GM18508 (cell line): ENCODE measurements at regions not wholly inside any gene's neighbourhood (a gene's known extent, or its start where the extent isn't known, plus 50 kb on each side); places are given as distances from the start of the nearest gene placed in this dataset.

ENCODE experiments used
- ATAC-seq: cut with Tn5 transposase; IDR thresholded peaks from one replicate; pipeline ENCODE4 v1.9.1; 2021; ENCODE audit warnings: moderate number of reproducible peaks; ENCODE audit not compliant: insufficient read depth, unreplicated experiment

DNA sequence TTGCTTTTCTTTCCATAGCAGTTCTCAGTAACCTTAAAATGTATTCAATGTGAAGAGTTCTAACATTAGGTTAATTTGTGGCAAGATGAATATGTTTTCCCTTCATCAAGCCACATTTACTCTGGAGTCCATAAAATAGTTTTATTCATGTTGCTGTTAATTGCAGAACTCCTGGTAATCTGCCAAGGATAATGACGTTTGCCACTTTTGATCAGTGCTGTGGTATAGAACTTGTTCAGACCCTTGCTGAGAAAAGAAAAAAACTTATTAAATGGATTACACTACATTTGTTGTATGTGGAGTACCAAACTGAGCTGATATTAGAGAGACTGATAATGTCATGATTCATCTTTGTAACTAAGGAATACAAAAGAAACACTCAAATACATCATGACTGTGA is 212.4 kb upstream of the DMAC1 start:
- ATAC-seq, result no peak

DNA sequence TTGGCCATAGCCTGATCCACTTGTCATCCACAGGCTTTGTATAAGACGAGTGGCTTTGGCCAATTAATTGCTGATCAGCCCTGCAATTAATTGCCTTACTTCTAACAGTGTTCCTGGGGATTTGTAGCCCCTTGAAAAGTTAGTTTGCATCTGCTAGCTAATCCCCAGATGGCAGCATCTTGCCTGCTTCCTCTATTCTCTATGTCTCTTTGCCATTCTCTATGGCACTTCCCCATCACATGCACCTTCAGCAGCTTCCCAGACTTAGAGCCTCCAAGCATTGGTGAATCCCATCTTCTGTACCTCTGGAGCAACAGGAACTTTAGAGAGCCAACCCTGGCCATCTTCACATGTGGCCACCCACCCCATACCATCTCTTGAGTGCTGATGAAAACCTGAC is 197.0 kb upstream of the DMAC1 start:
- ATAC-seq, result no peak

DNA sequence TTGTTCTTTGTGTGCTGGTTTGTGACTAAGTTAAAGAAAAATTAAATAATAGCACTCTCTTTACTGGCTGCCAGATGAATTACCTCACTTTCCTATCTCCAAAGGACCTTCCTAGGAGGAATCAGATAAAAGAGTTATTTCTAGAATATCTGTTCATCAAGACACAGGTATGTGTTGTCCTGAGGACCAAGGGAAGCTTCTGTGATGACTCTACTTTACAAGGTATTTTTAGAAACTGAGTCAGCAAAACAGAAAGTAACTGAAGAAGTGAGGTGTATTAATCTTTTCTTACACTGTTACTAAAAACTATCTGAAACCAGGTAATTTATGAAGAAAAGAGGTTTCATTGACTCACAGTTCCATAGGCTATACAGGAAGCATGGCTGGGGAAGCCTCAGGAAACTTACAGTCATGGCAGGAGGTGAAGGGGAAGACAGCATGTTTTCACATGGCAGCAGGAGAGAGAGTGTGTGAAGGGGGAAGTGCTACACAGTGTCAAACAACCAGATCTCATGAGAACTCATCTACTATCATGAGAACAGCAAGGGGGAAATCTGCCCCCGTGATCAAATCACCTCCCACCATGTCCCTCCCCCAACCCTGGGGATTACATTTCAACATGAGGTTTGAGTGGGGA is 189.2 kb upstream of the DMAC1 start:
- ATAC-seq, result no peak

DNA sequence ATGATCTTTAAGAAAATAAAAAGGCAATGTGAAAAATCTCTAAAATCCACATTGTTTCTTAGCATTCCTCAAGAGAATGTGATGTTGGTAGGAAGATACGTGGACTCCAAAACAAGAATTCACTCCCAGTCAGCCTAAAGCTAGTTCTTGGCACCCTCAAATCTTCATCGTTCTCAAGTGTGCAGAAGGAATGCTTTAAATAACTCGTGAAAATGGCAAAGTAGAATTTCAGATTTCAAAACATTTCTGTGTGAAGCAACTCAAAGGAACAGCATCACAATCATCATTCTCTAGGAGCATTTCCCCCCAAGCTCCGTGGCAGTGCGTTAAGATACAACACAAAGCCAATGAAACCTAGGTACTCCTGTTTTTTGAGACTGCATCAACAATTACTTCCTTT is 185.1 kb upstream of the DMAC1 start:
- ATAC-seq, result no peak

DNA sequence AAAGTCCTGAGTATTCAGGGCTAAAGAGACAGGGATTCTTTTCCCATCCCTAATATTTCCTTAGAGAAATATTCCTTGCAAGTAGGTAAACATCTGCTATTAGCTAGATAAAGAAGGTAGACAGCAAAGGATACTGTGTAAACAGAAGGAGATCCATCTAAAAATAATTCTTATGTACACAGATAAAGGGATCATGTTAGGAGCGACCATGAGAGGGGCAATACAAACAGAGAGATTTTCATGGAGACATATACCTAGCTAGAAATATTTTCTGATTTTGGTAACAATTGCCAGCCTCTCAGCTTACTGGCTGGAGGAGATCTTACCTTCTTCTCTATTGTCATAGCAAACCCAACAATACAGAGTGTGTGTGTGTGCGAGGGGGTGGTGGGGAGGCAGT is 184.6 kb upstream of the DMAC1 start:
- ATAC-seq, result no peak

DNA sequence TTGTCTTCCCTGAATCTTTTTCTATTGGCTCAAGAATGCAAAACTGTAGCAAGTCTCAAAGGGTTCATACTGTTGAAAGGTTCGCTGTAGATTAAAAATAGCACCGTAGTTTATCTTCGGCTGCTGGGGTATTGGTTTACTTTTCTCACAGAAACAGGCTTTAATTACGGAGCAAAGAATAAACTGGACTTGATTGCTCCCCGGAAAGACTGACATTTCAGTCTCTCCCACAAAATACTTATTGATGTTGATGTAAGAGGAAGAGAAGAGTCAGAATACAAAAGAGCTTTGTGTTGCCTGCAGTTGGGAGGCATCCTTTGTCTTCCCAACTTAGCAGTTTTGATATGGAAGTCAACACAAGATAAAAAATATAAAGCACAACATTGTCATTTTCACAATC is 183.9 kb upstream of the DMAC1 start:
- ATAC-seq, result no peak

DNA sequence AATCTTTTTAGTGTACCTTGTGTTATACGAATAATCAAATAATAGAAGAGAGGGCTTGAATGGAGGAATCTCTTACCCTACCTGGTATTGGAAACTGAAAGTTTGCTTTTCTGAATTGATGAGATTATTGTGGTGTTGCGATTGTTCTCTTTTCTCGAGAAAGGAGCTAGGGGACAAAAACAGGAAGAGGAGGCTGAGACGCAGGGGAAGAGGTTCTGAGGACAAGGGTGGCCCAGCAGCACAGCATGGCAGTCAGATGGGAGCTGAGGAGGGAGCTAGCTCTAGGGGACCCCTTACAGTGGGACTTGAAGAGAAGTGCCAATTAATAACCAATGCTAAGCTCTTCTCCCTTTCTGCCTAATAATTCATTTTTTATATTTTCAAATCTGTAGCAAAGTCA is 183.3 kb upstream of the DMAC1 start:
- no peak for ATAC-seq

DNA sequence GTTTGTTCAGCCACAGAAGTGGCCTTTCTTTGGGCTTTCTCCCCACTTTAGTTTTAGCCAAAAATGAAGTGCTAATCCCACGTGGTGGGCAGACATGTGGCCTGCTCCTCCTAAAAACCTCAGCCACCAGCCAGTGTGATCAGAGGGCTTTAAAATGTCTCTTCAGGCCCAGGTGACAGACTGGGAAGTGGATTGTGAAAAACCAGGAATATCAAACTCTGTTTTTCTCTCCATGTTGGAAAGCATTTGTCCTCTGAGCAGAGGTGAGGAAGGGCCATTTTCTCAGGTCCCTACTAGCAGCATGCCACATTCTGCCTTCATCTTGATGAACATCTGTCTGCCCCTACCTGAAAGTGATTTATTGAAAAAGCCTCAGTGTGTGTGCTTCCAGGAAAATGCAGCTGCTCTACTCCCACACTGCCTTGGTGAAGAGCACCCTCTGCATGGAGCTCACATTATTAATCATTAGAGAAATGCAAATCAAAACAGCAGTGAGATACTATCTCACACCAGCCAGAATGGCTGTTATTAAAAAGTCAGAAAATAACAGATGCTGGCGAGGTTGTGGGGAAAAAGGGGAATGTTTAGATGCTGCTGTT is 181.2 kb upstream of the DMAC1 start:
- ATAC-seq, result no peak

DNA sequence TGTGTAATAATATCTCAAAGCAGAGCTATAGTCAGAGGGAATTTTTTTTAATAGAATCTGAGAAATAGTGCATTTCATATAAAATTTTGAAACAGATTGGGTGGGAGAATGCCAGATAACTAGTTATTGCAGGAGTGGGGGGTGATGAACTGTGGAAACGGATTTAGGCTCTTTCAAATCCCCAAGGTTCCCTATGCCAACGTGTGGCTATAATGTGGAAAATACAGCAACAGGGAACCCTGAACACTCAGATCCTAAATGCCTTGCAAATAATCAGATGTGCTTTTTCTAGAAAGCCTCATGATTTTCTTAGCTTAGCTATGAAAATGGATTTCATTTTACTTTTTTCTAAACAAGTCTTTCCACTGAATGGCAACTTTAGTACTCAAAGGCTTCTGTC is 180.5 kb upstream of the DMAC1 start:
- no peak for ATAC-seq

DNA sequence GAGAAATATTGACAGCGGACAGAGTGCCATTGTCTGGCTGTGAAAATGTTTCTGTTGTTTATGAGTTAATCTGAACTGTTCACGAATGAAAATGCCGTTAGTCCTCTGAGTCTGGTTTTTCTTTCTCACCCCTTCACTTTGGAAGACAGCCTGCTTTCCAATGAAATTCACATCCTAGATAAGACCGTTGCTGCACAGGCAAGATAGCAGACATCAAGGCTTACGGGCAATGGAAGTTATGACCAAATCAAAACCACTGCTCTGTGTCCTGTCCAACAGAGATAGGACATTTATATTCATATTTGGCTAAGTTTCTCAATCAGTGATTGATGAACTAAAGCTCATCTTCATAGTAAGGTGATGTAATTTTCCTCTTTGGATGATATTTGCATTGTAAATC is 180.0 kb upstream of the DMAC1 start:
- ATAC-seq, result no peak

DNA sequence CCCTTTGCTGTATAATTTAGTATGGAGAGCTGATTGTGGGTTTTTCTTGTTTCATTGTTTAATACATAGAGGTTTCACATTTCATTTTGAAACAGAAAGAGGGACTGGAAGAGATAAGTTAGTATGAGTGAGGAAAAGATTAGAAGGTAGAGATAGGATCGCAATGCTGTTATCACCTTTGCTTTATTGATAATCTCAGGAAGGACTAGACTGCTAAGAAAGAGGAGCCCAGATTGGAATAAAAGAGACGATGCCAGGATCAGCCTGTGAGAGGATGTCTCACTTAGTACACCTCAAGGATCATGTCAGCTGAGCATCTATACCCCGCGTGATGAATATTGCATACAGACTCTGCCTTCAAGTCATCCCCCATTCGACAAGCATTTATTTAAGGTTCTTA is 178.0 kb upstream of the DMAC1 start:
- ATAC-seq, result no peak

DNA sequence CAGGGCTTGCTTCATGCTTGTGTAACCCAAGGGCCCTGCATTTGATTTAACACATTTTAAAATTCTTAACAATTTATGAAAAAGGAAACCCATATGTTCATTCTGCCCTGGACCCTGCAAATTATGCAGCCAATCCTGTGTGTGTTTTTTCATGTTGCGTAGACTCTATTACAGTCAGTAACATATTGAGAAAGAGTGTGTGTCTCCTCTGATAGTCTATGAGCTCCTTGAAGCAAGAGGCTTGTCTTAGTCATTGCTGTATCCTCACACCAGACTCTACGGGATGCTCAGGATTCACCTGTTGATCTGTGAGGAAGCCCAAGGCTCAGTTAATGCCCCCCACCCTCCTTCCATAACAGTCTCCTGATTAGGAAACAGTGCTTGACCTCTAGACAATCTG is 177.3 kb upstream of the DMAC1 start:
- no peak for ATAC-seq

DNA sequence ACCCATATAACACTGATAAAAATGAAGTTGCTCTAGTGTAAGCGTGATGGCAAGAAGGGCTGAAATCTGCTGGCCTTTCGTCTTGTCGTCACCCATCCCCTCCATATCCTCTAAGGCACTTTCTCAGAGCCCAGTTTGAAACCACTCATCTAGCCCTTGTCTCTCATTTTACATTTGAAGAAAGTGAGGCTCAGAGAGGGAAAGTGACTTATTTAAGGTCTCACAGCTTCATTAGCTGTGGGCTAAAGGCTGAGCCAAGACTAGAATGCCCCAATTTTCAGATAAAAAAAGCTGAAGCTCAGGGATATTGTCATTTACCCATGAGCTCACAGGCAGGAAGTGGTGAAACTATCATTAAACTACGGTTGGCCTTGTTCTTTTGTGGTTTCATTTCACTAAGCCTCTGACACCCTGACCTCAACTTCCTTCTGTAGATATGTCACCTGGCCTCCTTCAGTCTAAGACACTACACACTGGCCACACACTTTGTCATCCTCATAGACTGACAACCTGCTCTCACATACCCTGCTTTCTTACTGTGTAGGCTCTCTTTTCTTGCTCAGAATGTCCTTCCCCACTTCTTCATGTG is 176.7 kb upstream of the DMAC1 start:
- peak; percentile 99 for ATAC-seq

DNA sequence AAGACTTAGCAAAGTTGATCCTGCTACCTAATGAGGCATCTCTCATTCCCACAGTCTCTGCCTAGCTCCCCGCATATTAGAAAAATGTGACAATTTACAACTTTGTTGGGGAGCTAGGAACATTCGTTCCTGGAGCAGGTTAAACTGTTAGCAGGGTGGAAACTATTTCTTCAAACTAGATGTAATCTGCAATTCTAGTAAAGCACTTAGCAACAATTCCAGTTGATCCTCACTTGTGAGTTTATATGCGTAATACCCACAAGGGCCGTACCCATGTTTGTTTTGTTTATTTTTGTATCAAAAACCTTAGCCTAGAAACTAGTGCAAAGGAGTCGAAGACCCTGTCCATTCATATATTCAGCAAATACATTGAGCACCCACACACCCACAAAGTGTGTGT is 175.8 kb upstream of the DMAC1 start:
- no peak for ATAC-seq

DNA sequence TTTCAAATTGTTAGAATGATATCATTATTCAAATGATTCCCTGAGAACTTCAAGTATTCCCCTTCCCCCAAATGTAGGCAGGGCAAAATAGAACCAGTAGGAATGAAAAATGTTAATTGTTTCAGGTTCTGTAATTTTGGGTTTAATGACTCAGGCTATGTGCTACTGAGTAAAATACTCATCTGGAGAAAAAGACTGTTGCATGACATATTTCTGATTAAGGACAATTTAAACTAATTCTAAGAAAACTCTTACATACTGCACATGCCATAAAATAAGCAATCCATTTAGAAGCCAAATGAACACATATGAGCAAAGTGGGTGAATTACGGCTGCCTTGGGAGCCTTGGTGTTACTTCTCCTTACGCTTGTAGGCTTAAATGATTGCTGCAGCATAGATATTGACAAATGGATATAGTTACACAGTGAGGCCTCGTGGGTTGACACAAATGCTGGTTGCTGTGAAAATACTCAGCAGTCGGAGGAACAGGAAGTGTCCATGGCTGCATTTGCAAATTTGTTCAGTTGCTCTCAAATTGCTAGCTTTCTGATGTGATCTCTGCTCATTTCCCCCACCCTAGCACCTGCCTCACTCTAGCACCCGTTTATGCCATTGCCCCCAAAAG is 174.9 kb upstream of the DMAC1 start:
- no peak for ATAC-seq

DNA sequence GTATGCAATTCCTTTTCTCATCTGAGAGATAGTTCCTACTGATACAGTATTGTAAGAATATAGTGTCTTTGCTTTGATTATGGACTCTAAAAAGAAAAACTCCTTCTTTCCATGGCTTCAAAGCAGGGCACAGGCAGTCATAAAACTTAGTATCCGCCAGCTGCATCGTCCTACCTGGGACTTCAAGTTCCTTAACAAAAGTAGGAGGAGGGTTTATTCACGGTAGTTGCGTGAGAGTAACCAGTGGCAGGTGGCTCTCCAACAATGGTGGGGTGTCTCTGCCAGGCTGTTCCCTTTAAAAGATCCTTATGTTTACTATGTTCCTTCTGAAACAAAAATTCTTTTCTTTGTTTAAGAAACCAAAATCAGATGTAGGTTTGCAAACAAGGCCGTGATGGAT is 173.5 kb upstream of the DMAC1 start:
- no peak for ATAC-seq

DNA sequence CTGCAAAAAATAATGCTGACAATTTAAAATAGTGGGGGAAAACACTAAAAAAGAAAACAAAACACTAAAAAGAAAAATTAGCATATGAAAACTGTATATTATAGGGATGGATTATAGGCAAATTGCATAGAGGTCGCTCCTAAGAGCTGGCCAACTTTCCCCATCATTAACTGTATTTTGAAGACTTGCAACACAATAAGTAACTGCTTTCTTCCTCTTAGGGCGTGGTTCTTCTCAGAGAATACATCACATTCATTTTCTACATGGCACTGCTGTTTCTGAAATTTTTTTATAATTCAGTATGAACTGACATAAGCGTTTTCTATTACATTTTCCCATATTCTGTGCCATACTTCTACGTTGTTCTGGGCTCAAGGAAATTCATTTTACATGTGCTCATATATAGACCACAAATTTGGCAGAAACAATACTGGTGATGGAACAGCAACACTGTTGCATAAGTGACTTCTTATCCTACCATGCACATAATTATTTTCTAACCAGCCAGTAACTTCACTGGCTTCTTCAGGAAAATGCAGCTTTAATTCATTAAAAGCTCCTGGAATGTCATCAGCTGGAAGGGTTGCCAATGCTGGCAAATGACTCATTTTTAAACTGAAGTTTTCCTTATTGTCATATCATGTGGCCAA is 171.2 kb upstream of the DMAC1 start:
- no peak for ATAC-seq

DNA sequence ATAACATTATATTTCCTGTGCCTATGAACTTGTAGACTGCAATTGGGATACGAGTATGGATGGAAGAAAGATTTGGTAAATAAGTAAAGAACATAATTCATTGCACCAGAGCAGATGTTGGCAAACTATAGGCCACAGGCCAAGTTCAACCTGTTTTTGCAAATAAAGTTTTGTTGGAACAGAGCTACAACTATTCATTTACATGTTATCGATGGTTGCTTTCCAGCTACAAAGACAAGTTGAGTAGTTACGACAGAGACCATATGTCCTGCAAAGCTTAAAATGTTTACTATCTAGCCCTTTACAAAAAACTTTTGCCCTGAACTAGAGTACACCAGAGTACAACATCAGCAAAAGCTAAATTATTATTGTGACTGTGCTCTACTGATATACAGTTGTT is 169.1 kb upstream of the DMAC1 start:
- no peak for ATAC-seq

DNA sequence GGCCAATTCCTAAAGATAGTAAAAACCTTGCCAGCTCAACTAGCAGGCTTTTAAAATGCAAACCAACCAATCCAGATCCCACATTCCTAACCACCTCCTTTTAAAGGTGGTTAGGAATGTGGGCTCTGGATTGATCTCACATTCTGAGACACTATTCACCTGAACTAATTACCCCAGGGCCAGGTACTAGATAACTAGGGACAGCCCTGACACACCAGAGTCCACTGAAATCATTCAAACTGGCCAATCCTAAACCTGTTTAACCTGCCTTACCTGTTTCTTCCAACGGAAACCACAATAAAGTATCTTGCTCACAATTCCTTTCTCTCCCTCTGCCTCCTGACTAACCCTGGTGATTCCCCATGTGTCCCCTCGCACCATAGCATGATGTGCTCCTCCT is 168.3 kb upstream of the DMAC1 start:
- no peak for ATAC-seq

DNA sequence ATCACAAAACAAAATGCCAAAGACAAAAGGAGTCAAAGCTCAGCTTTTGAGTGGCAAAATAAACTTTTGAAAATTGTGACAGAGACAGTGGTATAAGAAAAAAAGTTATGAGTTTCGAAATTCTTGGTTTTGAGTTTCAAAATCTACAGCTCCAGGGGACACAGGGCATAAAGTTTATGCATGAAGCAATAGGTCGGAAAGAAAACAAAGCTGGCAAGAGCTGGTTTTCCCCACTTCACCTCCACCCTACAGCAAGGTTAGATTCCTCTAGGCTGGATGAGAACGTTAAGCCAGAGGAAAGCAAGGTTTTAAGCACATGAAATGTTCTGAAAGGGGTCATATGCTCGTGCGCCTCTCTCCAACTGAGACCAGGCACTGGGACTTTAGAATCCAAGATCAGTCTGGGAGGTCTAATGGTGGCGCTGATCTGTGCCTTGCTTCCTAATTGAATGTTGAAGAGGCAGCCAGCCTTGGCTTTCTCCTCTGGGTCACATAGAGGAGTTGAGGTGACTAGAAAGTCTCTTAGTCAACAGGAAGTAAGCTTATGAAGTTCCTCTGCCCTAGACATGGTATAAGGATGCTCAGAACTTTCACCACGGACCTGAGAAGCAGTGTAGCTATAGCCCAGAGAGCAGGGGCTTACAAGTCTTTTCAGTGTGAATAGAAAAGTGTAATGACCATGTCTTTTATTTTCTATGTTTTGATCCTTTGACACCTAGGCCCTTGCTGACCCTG is 167.7 kb upstream of the DMAC1 start:
- no peak for ATAC-seq

DNA sequence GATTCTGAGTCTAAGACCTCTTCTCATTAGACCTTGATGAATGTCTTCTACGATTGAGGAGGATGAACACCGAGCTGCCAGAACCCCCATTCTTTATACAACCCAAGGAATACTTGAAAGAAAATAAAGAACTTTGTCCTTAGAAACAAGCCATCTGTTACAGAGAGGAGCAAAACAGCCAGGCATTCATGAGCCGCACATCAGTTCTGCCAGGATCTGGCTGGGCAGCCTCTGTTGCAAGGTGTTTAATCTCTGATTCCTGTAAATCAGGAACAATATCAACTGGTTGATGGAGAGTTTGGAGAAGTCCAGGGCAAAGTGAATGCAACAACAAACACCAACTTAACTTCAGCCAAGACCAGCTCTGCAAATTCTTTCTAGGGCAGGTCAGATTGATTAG is 165.5 kb upstream of the DMAC1 start:
- no peak for ATAC-seq
